ENCODE measurements at regions not wholly inside any gene's neighbourhood (a gene's known extent, or its start where the extent isn't known, plus 50 kb on each side); places are given as distances from the start of the nearest gene placed in this dataset.

DNA sequence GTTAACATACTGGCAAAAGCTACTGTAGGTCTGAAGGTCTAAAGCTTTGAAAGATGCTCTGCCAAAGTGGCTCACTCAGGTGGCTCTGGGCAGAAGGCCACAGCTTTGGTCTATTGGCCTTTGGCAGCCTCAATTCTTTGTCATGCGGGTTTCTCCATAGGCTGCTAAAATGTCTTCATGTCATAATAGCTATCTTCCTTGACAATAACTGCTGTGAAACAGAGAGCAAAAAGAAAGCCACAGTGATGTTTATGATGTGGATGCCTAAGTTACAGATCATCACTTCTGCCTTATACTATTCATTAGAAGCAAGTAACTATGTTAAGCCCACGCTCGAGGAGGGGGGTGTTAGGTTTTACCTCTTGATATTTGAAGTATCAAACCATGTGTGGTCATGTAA is 906.1 kb upstream of the CDH9 start:
- TF ChIP-seq, protein P1, sequence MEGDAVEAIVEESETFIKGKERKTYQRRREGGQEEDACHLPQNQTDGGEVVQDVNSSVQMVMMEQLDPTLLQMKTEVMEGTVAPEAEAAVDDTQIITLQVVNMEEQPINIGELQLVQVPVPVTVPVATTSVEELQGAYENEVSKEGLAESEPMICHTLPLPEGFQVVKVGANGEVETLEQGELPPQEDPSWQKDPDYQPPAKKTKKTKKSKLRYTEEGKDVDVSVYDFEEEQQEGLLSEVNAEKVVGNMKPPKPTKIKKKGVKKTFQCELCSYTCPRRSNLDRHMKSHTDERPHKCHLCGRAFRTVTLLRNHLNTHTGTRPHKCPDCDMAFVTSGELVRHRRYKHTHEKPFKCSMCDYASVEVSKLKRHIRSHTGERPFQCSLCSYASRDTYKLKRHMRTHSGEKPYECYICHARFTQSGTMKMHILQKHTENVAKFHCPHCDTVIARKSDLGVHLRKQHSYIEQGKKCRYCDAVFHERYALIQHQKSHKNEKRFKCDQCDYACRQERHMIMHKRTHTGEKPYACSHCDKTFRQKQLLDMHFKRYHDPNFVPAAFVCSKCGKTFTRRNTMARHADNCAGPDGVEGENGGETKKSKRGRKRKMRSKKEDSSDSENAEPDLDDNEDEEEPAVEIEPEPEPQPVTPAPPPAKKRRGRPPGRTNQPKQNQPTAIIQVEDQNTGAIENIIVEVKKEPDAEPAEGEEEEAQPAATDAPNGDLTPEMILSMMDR (IDR thresholded peaks at IDR 0.05), result no peak
- TF ChIP-seq POLR2AphosphoS5 (IDR thresholded peaks at IDR 0.05), result no peak
- no peak for TF ChIP-seq POLR2A (IDR thresholded peaks at IDR 0.05)
